H1 (cell line): ENCODE measurements at regions not wholly inside any gene's neighbourhood (a gene's known extent, or its start where the extent isn't known, plus 50 kb on each side); places are given as distances from the start of the nearest gene placed in this dataset.

Source experiments
- BCL11A ChIP-seq, 2 experiments: IDR thresholded peaks; one replicate each; pipeline ENCODE4 v1.6.1; 2011; ENCODE audit warnings: low read depth in 2 of 2, low read length in 2 of 2, mild to moderate bottlenecking in 2 of 2
- CTBP2 ChIP-seq: IDR thresholded peaks from 2 replicates; pipeline ENCODE4 v1.7.0; 2011; ENCODE audit warnings: borderline replicate concordance, mild to moderate bottlenecking, moderate library complexity, mixed read lengths, low read length; ENCODE audit not compliant: insufficient read depth, insufficient read length
- KDM5A ChIP-seq: fragments of 200-600 bp; IDR thresholded peaks from 2 replicates; pipeline ENCODE4 v1.7.1; 2012; ENCODE audit warnings: mild to moderate bottlenecking, low read length, inconsistent platforms, mixed read lengths
- SUZ12 ChIP-seq: fragments of 200-600 bp; sonication (generic); IDR thresholded peaks from 2 replicates; pipeline ENCODE4 v1.6.1; 2012; ENCODE audit warnings: mild to moderate bottlenecking, inconsistent platforms, low read length, moderate library complexity, mixed read lengths
- ZNF274 ChIP-seq: IDR thresholded peaks from 2 replicates; pipeline ENCODE4 v1.7.0; 2012; ENCODE audit warnings: low read length, borderline replicate concordance; ENCODE audit errors: extremely low read depth

- no peak for TF ChIP-seq ZNF274
- TF ChIP-seq KDM5A: no peak
- no peak for TF ChIP-seq BCL11A (IDR thresholded peaks at IDR 0.05; ENCODE audit: low read depth in 2 of 2, low read length in 2 of 2)
- no peak for TF ChIP-seq SUZ12
- TF ChIP-seq CTBP2: no peak
- TF ChIP-seq, all 59 proteins: peak for 0
These were observed 125.1 kb downstream of the SPP2 start (continued) for GRCh38 chr2:234175649-234176048.
